B cell (primary cell): ENCODE measurements at regions not wholly inside any gene's neighbourhood (a gene's known extent, or its start where the extent isn't known, plus 50 kb on each side); places are given as distances from the start of the nearest gene placed in this dataset.

Experiments
- EZH2 ChIP-seq: IDR thresholded peaks from 2 replicates; pipeline ENCODE4 v1.6.1; 2012; ENCODE audit warnings: borderline replicate concordance, low read depth, mild to moderate bottlenecking, moderate library complexity, low read length; ENCODE audit not compliant: insufficient read depth, poor library complexity, severe bottlenecking
- TF ChIP-seq, protein P1 (sequence below): fragments of 200-600 bp; IDR thresholded peaks from one replicate; pipeline ENCODE4 v1.8.0; 2022; ENCODE audit warnings: antibody characterized with exemption, mild to moderate bottlenecking

DNA sequence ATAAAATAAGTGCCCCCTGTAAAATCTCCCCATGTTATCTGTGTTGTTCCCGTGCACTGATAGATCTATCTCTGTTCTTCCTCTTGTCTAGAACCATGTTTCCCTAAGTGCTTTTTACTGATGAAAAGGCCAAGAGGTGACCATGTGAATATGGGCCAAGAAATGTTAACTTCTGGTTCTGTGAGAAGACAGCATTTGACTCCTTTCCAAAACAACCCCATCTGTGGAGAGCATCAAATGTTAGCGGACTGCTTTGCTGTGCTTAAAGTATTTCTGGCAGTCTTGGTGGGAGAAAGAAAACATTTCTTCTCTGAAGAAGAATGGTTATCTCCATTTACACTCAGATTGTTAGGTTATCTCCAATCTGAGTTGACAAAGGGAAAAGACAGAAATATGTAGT, 58.6 kb upstream of the GUCY1A2 start:
- TF ChIP-seq, protein P1, sequence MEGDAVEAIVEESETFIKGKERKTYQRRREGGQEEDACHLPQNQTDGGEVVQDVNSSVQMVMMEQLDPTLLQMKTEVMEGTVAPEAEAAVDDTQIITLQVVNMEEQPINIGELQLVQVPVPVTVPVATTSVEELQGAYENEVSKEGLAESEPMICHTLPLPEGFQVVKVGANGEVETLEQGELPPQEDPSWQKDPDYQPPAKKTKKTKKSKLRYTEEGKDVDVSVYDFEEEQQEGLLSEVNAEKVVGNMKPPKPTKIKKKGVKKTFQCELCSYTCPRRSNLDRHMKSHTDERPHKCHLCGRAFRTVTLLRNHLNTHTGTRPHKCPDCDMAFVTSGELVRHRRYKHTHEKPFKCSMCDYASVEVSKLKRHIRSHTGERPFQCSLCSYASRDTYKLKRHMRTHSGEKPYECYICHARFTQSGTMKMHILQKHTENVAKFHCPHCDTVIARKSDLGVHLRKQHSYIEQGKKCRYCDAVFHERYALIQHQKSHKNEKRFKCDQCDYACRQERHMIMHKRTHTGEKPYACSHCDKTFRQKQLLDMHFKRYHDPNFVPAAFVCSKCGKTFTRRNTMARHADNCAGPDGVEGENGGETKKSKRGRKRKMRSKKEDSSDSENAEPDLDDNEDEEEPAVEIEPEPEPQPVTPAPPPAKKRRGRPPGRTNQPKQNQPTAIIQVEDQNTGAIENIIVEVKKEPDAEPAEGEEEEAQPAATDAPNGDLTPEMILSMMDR = no peak
- TF ChIP-seq EZH2 = no peak
